SU-DHL-6 (cell line): ENCODE measurements at regions not wholly inside any gene's neighbourhood (a gene's known extent, or its start where the extent isn't known, plus 50 kb on each side); places are given as distances from the start of the nearest gene placed in this dataset.

Experiments
- H2AFZ ChIP-seq: fragments of 200-600 bp; sonication (generic); 2 replicates; pipeline ENCODE4 v1.6.1; 2014; ENCODE audit warnings: low read depth, mild to moderate bottlenecking, moderate library complexity, mixed read lengths, antibody characterized with exemption, low read length; ENCODE audit not compliant: severe bottlenecking
- H3F3A ChIP-seq: fragments of 200-600 bp; shearing (Covaris generic); 2 replicates; pipeline ENCODE4 v1.6.0; 2016; ENCODE audit warnings: antibody characterized with exemption, mild to moderate bottlenecking; ENCODE audit not compliant: insufficient read depth
- H3K27ac ChIP-seq: fragments of 200-600 bp; sonication (generic); 2 replicates; pipeline ENCODE4 v1.5.1; 2016; ENCODE audit warnings: low read depth, mild to moderate bottlenecking, low read length, moderate library complexity, mixed read lengths
- H3K27me3 ChIP-seq: fragments of 200-600 bp; sonication (generic), shearing (Covaris generic); 2 replicates; pipeline ENCODE4 v1.6.0; 2014; ENCODE audit warnings: mild to moderate bottlenecking, low read length
- H3K36me3 ChIP-seq: fragments of 200-600 bp; sonication (generic); 2 replicates; pipeline ENCODE4 v1.6.1; 2014; ENCODE audit warnings: mild to moderate bottlenecking, low read length, mixed read lengths
- H3K4me2 ChIP-seq: fragments of 300-600, 200-600 bp; shearing (Covaris generic), sonication (generic); 2 replicates; pipeline ENCODE4 v1.6.0; 2014; ENCODE audit warnings: low read length, low read depth, mild to moderate bottlenecking; ENCODE audit not compliant: poor library complexity, severe bottlenecking
- H3K4me3 ChIP-seq: fragments of 200-600 bp; sonication (generic); 2 replicates; pipeline ENCODE4 v1.5.1; 2014; ENCODE audit warnings: antibody characterized with exemption, low read length, mild to moderate bottlenecking, mixed read lengths; ENCODE audit not compliant: insufficient read depth, poor library complexity, severe bottlenecking
- H3K79me2 ChIP-seq: fragments of 200-600 bp; sonication (generic); 2 replicates; pipeline ENCODE4 v1.6.1; 2014; ENCODE audit warnings: mild to moderate bottlenecking, low read length, moderate library complexity; ENCODE audit not compliant: insufficient read depth
- H3K9ac ChIP-seq: fragments of 200-600 bp; sonication (generic); 2 replicates; pipeline ENCODE4 v1.7.0; 2014; ENCODE audit warnings: mild to moderate bottlenecking, low read length
- H3K9me2 ChIP-seq: fragments of 200-600 bp; sonication (generic); replicated peaks from 2 replicates; pipeline ENCODE4 v1.6.1; 2014; ENCODE audit warnings: low read length; ENCODE audit not compliant: insufficient read depth
- H3K9me3 ChIP-seq: fragments of 200-600 bp; sonication (generic); 2 replicates; pipeline ENCODE4 v1.6.1; 2014; ENCODE audit warnings: low read length, mixed read lengths; ENCODE audit not compliant: insufficient read depth
- H4K20me1 ChIP-seq: fragments of 200-600 bp; sonication (generic); 2 replicates; pipeline ENCODE4 v1.6.1; 2014; ENCODE audit warnings: low read depth, mild to moderate bottlenecking, antibody characterized with exemption, low read length, moderate library complexity, mixed read lengths
- CTCF ChIP-seq: fragments of 200-600 bp; sonication (generic); IDR thresholded peaks from one replicate; pipeline ENCODE4 v1.5.1; 2017; ENCODE audit warnings: antibody characterized with exemption, mild to moderate bottlenecking, low read length, moderate library complexity; ENCODE audit not compliant: insufficient read depth, poor library complexity, severe bottlenecking
- EZH2phosphoT487 ChIP-seq: fragments of 200-600 bp; sonication (generic), shearing (Covaris generic); conservative IDR thresholded peaks from 2 replicates; pipeline ENCODE4 v1.6.1; 2018; ENCODE audit warnings: mild to moderate bottlenecking, antibody characterized with exemption, low read length, moderate library complexity, mixed read lengths

GRCh38 chr1:55708781-55709180 is 493.6 kb upstream of the USP24 start:
- H3K27ac ChIP-seq, result no peak overlapping the region
- no peak overlapping the region for H2AFZ ChIP-seq
- no peak overlapping the region for H3K4me2 ChIP-seq
- H3K27me3 ChIP-seq, result no peaks in the 10 kb centered on the region
- H3K9me2 ChIP-seq, result no peaks in the 10 kb centered on the region
- no peaks in the 10 kb centered on the region for H3K9me3 ChIP-seq
- no peaks in the 10 kb centered on the region for H3K36me3 ChIP-seq
- H3F3A ChIP-seq, result no peaks in the 10 kb centered on the region
- TF ChIP-seq EZH2phosphoT487 (no peak), CTCF (no peak)
- H4K20me1 ChIP-seq, result no peaks in the 10 kb centered on the region
- H3K79me2 ChIP-seq, result no peaks in the 10 kb centered on the region
- H3K4me3 ChIP-seq, result no peak overlapping the region
- H3K9ac ChIP-seq, result no peak overlapping the region

GRCh38 chr1:55707846-55708245 is 492.7 kb upstream of the USP24 start:
- no peak overlapping the region for H2AFZ ChIP-seq
- no peak overlapping the region for H3K27ac ChIP-seq
- H3K4me2 ChIP-seq, result no peak overlapping the region
- no peaks in the 10 kb centered on the region for H3F3A ChIP-seq
- H3K9ac ChIP-seq, result no peak overlapping the region
- H3K9me2 ChIP-seq, result no peaks in the 10 kb centered on the region
- H3K27me3 ChIP-seq, result no peaks in the 10 kb centered on the region
- no peaks in the 10 kb centered on the region for H3K79me2 ChIP-seq
- H3K36me3 ChIP-seq, result no peaks in the 10 kb centered on the region
- no peak for TF ChIP-seq CTCF
- no peak for TF ChIP-seq EZH2phosphoT487
- H4K20me1 ChIP-seq, result no peaks in the 10 kb centered on the region
- H3K9me3 ChIP-seq, result no peaks in the 10 kb centered on the region
- H3K4me3 ChIP-seq, result no peak overlapping the region

GRCh38 chr1:55707196-55707595 is 492.0 kb upstream of the USP24 start:
- Histone ChIP-seq H3K4me2 (no peak overlapping the region), H3K9ac (no peak overlapping the region), H3K36me3 (no peaks in the 10 kb centered on the region), H3K9me2 (no peaks in the 10 kb centered on the region), H3K79me2 (no peaks in the 10 kb centered on the region), H3F3A (no peaks in the 10 kb centered on the region), H2AFZ (no peak overlapping the region), H3K27me3 (no peaks in the 10 kb centered on the region), H3K4me3 (no peak overlapping the region), H3K9me3 (no peaks in the 10 kb centered on the region), H4K20me1 (no peaks in the 10 kb centered on the region), H3K27ac (no peak overlapping the region)
- TF ChIP-seq EZH2phosphoT487, result no peak
- TF ChIP-seq CTCF, result no peak

- no peak for TF ChIP-seq EZH2phosphoT487
- TF ChIP-seq CTCF, result no peak
- H3K9me2 ChIP-seq, result no peaks in the 10 kb centered on the region
- H3K79me2 ChIP-seq, result no peaks in the 10 kb centered on the region
- no peaks in the 10 kb centered on the region for H4K20me1 ChIP-seq
- H3K36me3 ChIP-seq, result no peaks in the 10 kb centered on the region
- H3K4me2 ChIP-seq, result no peak overlapping the region
- H3K4me3 ChIP-seq, result no peak overlapping the region
- H2AFZ ChIP-seq, result no peak overlapping the region
- H3K9ac ChIP-seq, result no peak overlapping the region
- no peaks in the 10 kb centered on the region for H3K9me3 ChIP-seq
- no peaks in the 10 kb centered on the region for H3F3A ChIP-seq
- no peak overlapping the region for H3K27ac ChIP-seq
- H3K27me3 ChIP-seq, result no peaks in the 10 kb centered on the region
Observed at GRCh38 chr1:55706397-55706796, 491.2 kb upstream of the USP24 start.
